SK-N-SH (cell line): ENCODE measurements at regions not wholly inside any gene's neighbourhood (a gene's known extent, or its start where the extent isn't known, plus 50 kb on each side); places are given as distances from the start of the nearest gene placed in this dataset.

Experiments
- CTCF ChIP-seq: fragments of 200-600 bp; sonication (generic); IDR thresholded peaks from 2 replicates; pipeline ENCODE4 v1.6.1; 2017; ENCODE audit warnings: antibody characterized with exemption, mild to moderate bottlenecking, moderate library complexity
- ELF1 ChIP-seq: IDR thresholded peaks from 2 replicates; pipeline ENCODE4 v1.4.0; 2012
- RFX5 ChIP-seq: IDR thresholded peaks from 2 replicates; pipeline ENCODE4 v1.6.1; 2012; ENCODE audit warnings: mild to moderate bottlenecking, improper control_type of control experiment, low read length
- TEAD4 ChIP-seq: IDR thresholded peaks from 2 replicates; pipeline ENCODE4 v1.4.0; 2012; ENCODE audit warnings: mild to moderate bottlenecking, borderline replicate concordance; ENCODE audit not compliant: insufficient read depth
- YY1 ChIP-seq: IDR thresholded peaks from 2 replicates; pipeline ENCODE4 v1.4.0; 2012; ENCODE audit warnings: low read depth, mild to moderate bottlenecking

GRCh38 chr3:150236316-150237082, 171.6 kb upstream of the TSC22D2 start:
- TF ChIP-seq TEAD4 (peak; percentile 80), RFX5 (no peak), CTCF (no peak), ELF1 (no peak), YY1 (no peak)
